ENCODE measurements at regions not wholly inside any gene's neighbourhood (a gene's known extent, or its start where the extent isn't known, plus 50 kb on each side); places are given as distances from the start of the nearest gene placed in this dataset.

GRCh38 chr6:47141171-47141570, 99.0 kb upstream of the ADGRF1 start:
- no peak for TF ChIP-seq CTCF (IDR thresholded peaks at IDR 0.05)

- no peak for TF ChIP-seq CTCF (IDR thresholded peaks at IDR 0.05)
Observed at GRCh38 chr6:47138046-47138445, 95.9 kb upstream of the ADGRF1 start.

- no peak for TF ChIP-seq CTCF (IDR thresholded peaks at IDR 0.05)
Observed at GRCh38 chr6:47137073-47137472, 94.9 kb upstream of the ADGRF1 start.

GRCh38 chr6:47135772-47136171, 93.6 kb upstream of the ADGRF1 start:
- TF ChIP-seq CTCF (IDR thresholded peaks at IDR 0.05) = no peak

- TF ChIP-seq CTCF (IDR thresholded peaks at IDR 0.05) = no peak
Observed at GRCh38 chr6:47134476-47135189, 92.5 kb upstream of the ADGRF1 start.

- no peak for TF ChIP-seq CTCF (IDR thresholded peaks at IDR 0.05)
Observed at GRCh38 chr6:47133230-47134000, 91.3 kb upstream of the ADGRF1 start.

- TF ChIP-seq CTCF (IDR thresholded peaks at IDR 0.05) = no peak
Observed at GRCh38 chr6:47132724-47133123, 90.6 kb upstream of the ADGRF1 start.

Data from LNCAP (cell line).